HepG2 (cell line): ENCODE measurements at regions not wholly inside any gene's neighbourhood (a gene's known extent, or its start where the extent isn't known, plus 50 kb on each side); places are given as distances from the start of the nearest gene placed in this dataset.

Experiments used
- IRF1 ChIP-seq: sonication (generic); formaldehyde crosslinking; IDR thresholded peaks from 2 replicates; pipeline ENCODE4 v1.4.0; 2020; ENCODE audit warnings: low read depth, mild to moderate bottlenecking, missing genetic modification reagents
- ZNF605 ChIP-seq: sonication (generic); formaldehyde crosslinking; IDR thresholded peaks from 2 replicates; pipeline ENCODE4 v1.8.0; 2022; ENCODE audit warnings: mild to moderate bottlenecking, missing genetic modification reagents
- TF ChIP-seq, protein P1 (sequence below): sonication (generic); formaldehyde crosslinking; IDR thresholded peaks from 2 replicates; pipeline ENCODE4 v1.4.0; 2020; ENCODE audit warnings: missing genetic modification reagents
- TF ChIP-seq, protein P2 (sequence below): sonication (generic); formaldehyde crosslinking; IDR thresholded peaks from 2 replicates; pipeline ENCODE4 v1.9.0; 2021; ENCODE audit warnings: missing genetic modification reagents, mild to moderate bottlenecking, borderline replicate concordance
- TF ChIP-seq, protein P3 (sequence below): sonication (generic); formaldehyde crosslinking; IDR thresholded peaks from 2 replicates; pipeline ENCODE4 v1.4.0; 2020; ENCODE audit warnings: missing genetic modification reagents

DNA sequence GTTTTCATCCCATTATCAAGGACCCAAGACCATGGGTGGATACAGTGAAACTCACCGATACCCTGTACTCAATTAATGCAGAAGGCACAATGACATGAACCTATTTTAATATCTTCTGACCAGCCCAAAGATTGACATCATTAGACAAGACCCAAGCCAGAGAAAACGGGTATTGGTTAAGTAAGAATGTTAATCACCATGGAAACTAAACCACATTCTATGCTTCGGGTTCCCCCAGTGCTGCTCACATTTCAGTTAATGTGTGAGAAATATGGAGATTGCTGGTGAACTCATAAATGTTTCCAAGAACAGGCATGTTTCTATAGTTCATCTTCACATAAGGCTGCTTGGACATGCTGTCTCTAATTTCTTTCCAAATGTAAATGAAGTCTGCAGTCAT is 77.0 kb downstream of the IRX2 start (continued):
- TF ChIP-seq, protein P1, sequence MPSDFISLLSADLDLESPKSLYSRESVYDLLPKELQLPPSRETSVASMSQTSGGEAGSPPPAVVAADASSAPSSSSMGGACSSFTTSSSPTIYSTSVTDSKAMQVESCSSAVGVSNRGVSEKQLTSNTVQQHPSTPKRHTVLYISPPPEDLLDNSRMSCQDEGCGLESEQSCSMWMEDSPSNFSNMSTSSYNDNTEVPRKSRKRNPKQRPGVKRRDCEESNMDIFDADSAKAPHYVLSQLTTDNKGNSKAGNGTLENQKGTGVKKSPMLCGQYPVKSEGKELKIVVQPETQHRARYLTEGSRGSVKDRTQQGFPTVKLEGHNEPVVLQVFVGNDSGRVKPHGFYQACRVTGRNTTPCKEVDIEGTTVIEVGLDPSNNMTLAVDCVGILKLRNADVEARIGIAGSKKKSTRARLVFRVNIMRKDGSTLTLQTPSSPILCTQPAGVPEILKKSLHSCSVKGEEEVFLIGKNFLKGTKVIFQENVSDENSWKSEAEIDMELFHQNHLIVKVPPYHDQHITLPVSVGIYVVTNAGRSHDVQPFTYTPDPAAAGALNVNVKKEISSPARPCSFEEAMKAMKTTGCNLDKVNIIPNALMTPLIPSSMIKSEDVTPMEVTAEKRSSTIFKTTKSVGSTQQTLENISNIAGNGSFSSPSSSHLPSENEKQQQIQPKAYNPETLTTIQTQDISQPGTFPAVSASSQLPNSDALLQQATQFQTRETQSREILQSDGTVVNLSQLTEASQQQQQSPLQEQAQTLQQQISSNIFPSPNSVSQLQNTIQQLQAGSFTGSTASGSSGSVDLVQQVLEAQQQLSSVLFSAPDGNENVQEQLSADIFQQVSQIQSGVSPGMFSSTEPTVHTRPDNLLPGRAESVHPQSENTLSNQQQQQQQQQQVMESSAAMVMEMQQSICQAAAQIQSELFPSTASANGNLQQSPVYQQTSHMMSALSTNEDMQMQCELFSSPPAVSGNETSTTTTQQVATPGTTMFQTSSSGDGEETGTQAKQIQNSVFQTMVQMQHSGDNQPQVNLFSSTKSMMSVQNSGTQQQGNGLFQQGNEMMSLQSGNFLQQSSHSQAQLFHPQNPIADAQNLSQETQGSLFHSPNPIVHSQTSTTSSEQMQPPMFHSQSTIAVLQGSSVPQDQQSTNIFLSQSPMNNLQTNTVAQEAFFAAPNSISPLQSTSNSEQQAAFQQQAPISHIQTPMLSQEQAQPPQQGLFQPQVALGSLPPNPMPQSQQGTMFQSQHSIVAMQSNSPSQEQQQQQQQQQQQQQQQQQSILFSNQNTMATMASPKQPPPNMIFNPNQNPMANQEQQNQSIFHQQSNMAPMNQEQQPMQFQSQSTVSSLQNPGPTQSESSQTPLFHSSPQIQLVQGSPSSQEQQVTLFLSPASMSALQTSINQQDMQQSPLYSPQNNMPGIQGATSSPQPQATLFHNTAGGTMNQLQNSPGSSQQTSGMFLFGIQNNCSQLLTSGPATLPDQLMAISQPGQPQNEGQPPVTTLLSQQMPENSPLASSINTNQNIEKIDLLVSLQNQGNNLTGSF = no peak
- TF ChIP-seq IRF1 (CRISPR knock-in tag) (no peak), ZNF605 (no peak)
- TF ChIP-seq, protein P2, sequence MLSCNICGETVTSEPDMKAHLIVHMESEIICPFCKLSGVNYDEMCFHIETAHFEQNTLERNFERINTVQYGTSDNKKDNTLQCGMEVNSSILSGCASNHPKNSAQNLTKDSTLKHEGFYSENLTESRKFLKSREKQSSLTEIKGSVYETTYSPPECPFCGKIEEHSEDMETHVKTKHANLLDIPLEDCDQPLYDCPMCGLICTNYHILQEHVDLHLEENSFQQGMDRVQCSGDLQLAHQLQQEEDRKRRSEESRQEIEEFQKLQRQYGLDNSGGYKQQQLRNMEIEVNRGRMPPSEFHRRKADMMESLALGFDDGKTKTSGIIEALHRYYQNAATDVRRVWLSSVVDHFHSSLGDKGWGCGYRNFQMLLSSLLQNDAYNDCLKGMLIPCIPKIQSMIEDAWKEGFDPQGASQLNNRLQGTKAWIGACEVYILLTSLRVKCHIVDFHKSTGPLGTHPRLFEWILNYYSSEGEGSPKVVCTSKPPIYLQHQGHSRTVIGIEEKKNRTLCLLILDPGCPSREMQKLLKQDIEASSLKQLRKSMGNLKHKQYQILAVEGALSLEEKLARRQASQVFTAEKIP = no peak
- TF ChIP-seq, protein P3, sequence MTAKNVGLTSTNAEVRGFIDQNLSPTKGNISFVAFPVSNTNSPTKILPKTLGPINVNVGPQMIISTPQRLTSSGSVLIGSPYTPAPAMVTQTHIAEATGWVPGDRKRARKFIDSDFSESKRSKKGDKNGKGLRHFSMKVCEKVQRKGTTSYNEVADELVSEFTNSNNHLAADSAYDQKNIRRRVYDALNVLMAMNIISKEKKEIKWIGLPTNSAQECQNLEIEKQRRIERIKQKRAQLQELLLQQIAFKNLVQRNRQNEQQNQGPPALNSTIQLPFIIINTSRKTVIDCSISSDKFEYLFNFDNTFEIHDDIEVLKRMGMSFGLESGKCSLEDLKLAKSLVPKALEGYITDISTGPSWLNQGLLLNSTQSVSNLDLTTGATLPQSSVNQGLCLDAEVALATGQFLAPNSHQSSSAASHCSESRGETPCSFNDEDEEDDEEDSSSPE (CRISPR knock-in tag) = no peak
